Smooth muscle cell (in vitro differentiated cells): ENCODE measurements at regions not wholly inside any gene's neighbourhood (a gene's known extent, or its start where the extent isn't known, plus 50 kb on each side); places are given as distances from the start of the nearest gene placed in this dataset.

Experiments
- DNase-seq: peaks from one replicate; lab custom pipeline; 2025; ENCODE audit not compliant: unreplicated experiment; lab: John Stamatoyannopoulos, UW
- H2AFZ ChIP-seq: fragments of 200-600 bp; sonication (generic); 2 replicates; pipeline ENCODE4 v1.6.0; 2016; ENCODE audit warnings: antibody characterized with exemption, low read depth, mild to moderate bottlenecking
- H3F3A ChIP-seq: fragments of 200-600 bp; sonication (generic); 2 replicates; pipeline ENCODE4 v1.6.0; 2017; ENCODE audit warnings: antibody characterized with exemption, low read depth
- H3K27ac ChIP-seq: fragments of 200-600 bp; sonication (generic); 2 replicates; pipeline ENCODE4 v1.5.1; 2016; ENCODE audit warnings: low read depth, mild to moderate bottlenecking
- H3K27me3 ChIP-seq: fragments of 200-600 bp; sonication (generic); 2 replicates; pipeline ENCODE4 v1.6.1; 2016; ENCODE audit warnings: low read depth, mild to moderate bottlenecking
- H3K36me3 ChIP-seq: fragments of 200-600 bp; sonication (generic); 2 replicates; pipeline ENCODE4 v1.5.1; 2016; ENCODE audit warnings: low read depth
- H3K4me1 ChIP-seq: fragments of 200-600 bp; sonication (generic); 2 replicates; pipeline ENCODE4 v1.5.1; 2016; ENCODE audit warnings: low read depth
- H3K4me2 ChIP-seq: fragments of 200-600 bp; sonication (generic); 2 replicates; pipeline ENCODE4 v1.6.0; 2016; ENCODE audit warnings: mild to moderate bottlenecking
- H3K4me3 ChIP-seq: fragments of 200-600 bp; sonication (generic); 2 replicates; pipeline ENCODE4 v1.5.1; 2016; ENCODE audit warnings: mild to moderate bottlenecking
- H3K79me2 ChIP-seq: fragments of 200-600 bp; sonication (generic); 2 replicates; pipeline ENCODE4 v1.6.0; 2016; ENCODE audit warnings: low read depth, mild to moderate bottlenecking
- H3K9ac ChIP-seq: fragments of 200-600 bp; sonication (generic); 2 replicates; pipeline ENCODE4 v1.6.0; 2016; ENCODE audit warnings: low read depth
- H3K9me3 ChIP-seq: fragments of 200-600 bp; sonication (generic); replicated peaks from 2 replicates; pipeline ENCODE4 v1.5.1; 2016; ENCODE audit warnings: low read depth
- H4K20me1 ChIP-seq: fragments of 200-600 bp; sonication (generic); 2 replicates; pipeline ENCODE4 v1.6.0; 2016; ENCODE audit warnings: low read depth
- CTCF ChIP-seq: fragments of 200-600 bp; sonication (generic); IDR thresholded peaks from 2 replicates; pipeline ENCODE4 v1.5.1; 2017; ENCODE audit warnings: borderline replicate concordance, mild to moderate bottlenecking, antibody characterized with exemption; ENCODE audit not compliant: insufficient read depth, poor library complexity, severe bottlenecking
- WGBS: methylation state at CpG from one replicate; pipeline ENCODE4 v1.1.7; 2016; ENCODE audit warnings: low lambda C conversion rate; 5-methylcytosine and 5-hydroxymethylcytosine counted together

- Histone ChIP-seq H3K9ac (no peak overlapping the region), H3F3A (no peaks in the 10 kb centered on the region), H3K4me1 (no peaks in the 10 kb centered on the region), H3K9me3 (no peaks in the 10 kb centered on the region), H3K27ac (no peak overlapping the region), H2AFZ (no peak overlapping the region), H3K36me3 (no peaks in the 10 kb centered on the region), H3K4me2 (no peak overlapping the region), H3K4me3 (no peak overlapping the region), H3K79me2 (no peaks in the 10 kb centered on the region), H4K20me1 (no peaks in the 10 kb centered on the region), H3K27me3 (no peaks in the 10 kb centered on the region)
- no peak for DNase-seq
- 95% methylated on average over 3 of the region's 3 CpGs for WGBS
- TF ChIP-seq CTCF = no peak
Observed at GRCh38 chr4:151558496-151559113, 149.6 kb downstream of the FHIP1A start.

GRCh38 chr4:151559595-151559994 lies 150.6 kb downstream of the FHIP1A start:
- no peak for DNase-seq
- H2AFZ ChIP-seq = no peak overlapping the region
- no peaks in the 10 kb centered on the region for H3K79me2 ChIP-seq
- no peaks in the 10 kb centered on the region for H3K4me1 ChIP-seq
- no peaks in the 10 kb centered on the region for H3F3A ChIP-seq
- H4K20me1 ChIP-seq = no peaks in the 10 kb centered on the region
- H3K36me3 ChIP-seq = no peaks in the 10 kb centered on the region
- 86% methylated on average over 2 of the region's 2 CpGs for WGBS
- TF ChIP-seq CTCF = no peak
- no peak overlapping the region for H3K9ac ChIP-seq
- H3K27me3 ChIP-seq = no peaks in the 10 kb centered on the region
- H3K27ac ChIP-seq = no peak overlapping the region
- no peak overlapping the region for H3K4me3 ChIP-seq
- H3K9me3 ChIP-seq = no peaks in the 10 kb centered on the region
- no peak overlapping the region for H3K4me2 ChIP-seq

GRCh38 chr4:151561551-151562256 lies 152.7 kb downstream of the FHIP1A start:
- DNase-seq = no peak
- no peak overlapping the region for H3K4me2 ChIP-seq
- H3F3A ChIP-seq = no peaks in the 10 kb centered on the region
- no peak overlapping the region for H3K9ac ChIP-seq
- H3K4me1 ChIP-seq = no peaks in the 10 kb centered on the region
- H3K36me3 ChIP-seq = no peaks in the 10 kb centered on the region
- H3K9me3 ChIP-seq = no peaks in the 10 kb centered on the region
- 96% methylated on average over 1 of the region's 1 CpG for WGBS
- H3K27me3 ChIP-seq = no peaks in the 10 kb centered on the region
- no peak overlapping the region for H3K4me3 ChIP-seq
- no peak for TF ChIP-seq CTCF
- no peaks in the 10 kb centered on the region for H3K79me2 ChIP-seq
- no peak overlapping the region for H3K27ac ChIP-seq
- H4K20me1 ChIP-seq = no peaks in the 10 kb centered on the region
- no peak overlapping the region for H2AFZ ChIP-seq

GRCh38 chr4:151563194-151563593 lies 154.2 kb downstream of the FHIP1A start:
- Histone ChIP-seq H3K36me3 (no peaks in the 10 kb centered on the region), H2AFZ (no peak overlapping the region), H3K9ac (no peak overlapping the region), H3K27ac (no peak overlapping the region), H3K4me1 (no peaks in the 10 kb centered on the region), H3K4me3 (no peak overlapping the region), H4K20me1 (no peaks in the 10 kb centered on the region), H3K27me3 (no peaks in the 10 kb centered on the region), H3K4me2 (no peak overlapping the region), H3K9me3 (no peaks in the 10 kb centered on the region), H3F3A (no peaks in the 10 kb centered on the region), H3K79me2 (no peaks in the 10 kb centered on the region)
- no peak for DNase-seq
- WGBS = 86% methylated on average over 3 of the region's 3 CpGs
- no peak for TF ChIP-seq CTCF
